ENCODE measurements at regions not wholly inside any gene's neighbourhood (a gene's known extent, or its start where the extent isn't known, plus 50 kb on each side); places are given as distances from the start of the nearest gene placed in this dataset.

DNA sequence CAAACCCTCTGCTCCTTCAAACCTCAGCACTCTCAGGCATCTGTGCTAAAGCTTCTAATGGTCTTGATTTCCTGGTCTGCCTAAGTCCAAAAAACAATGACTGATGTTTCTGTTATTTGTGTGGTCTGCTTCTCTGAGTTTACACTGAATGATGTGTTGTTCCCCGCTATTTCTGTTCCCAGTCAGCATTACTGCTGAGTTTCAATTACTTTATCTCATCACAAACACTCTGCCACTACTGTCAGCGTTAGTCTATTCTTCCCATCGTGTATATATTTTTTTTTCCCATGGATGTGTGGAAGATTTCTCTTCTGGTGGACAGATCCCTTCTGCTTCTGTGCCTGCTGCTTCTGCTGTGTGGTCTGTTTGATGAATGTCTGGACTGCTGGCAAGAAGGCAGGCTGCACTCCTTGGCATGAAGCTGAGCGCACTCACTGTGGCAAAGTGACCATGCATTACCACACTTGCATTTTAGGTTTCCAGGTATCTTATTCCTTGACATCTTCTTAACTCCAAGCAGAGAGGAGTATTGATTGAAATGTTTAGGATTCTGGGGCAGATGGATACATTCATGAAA lies 106.9 kb upstream of the PAQR3 start:
- TF ChIP-seq SP1 (IDR thresholded peaks at IDR 0.05) (no peak), ARNT (IDR thresholded peaks at IDR 0.05) (no peak), BHLHE40 (IDR thresholded peaks at IDR 0.05; ENCODE audit: borderline replicate concordance) (no peak), L3MBTL2 (conservative IDR thresholded peaks at IDR 0.05) (no peak), SUZ12 (IDR thresholded peaks at IDR 0.05) (no peak), FOXK2 (IDR thresholded peaks at IDR 0.05) (no peak), FOXM1 (IDR thresholded peaks at IDR 0.05; ENCODE audit: borderline replicate concordance) (no peak), TARDBP (IDR thresholded peaks at IDR 0.05) (no peak), ELF4 (IDR thresholded peaks at IDR 0.05) (no peak)
